H1 (cell line): ENCODE measurements at regions not wholly inside any gene's neighbourhood (a gene's known extent, or its start where the extent isn't known, plus 50 kb on each side); places are given as distances from the start of the nearest gene placed in this dataset.

ENCODE experiments used
- CTCF ChIA-PET: fragments of 300-600 bp; sonication (Branson Sonifier 250); formaldehyde crosslinking; loops from one replicate; lab custom pipeline; 2021; ENCODE audit not compliant: partially characterized antibody; lab: Charles Lee
- POLR2A ChIA-PET: fragments of 300-600 bp; sonication (Branson Sonifier 250); formaldehyde crosslinking; loops from one replicate; lab custom pipeline; 2021; ENCODE audit warnings: inconsistent platforms; ENCODE audit not compliant: partially characterized antibody; lab: Charles Lee
- DNase-seq, 2 experiments: peaks; one replicate each; pipeline versions ENCODE4 v3.0.0 to v3.0.0-alpha.2; 2010 to 2022; ENCODE audit warnings: low spot score in 2 of 2, low read depth in 1 of 2, mixed read lengths in 1 of 2
- FAIRE-seq: peaks from 2 replicates; lab custom pipeline; 2011; peaks lifted over from hg19 to GRCh38; lab: Jason Lieb, UNC
- H2AFZ ChIP-seq: 2 replicates; pipeline ENCODE4 v1.8.1; 2012; ENCODE audit warnings: low read length, inconsistent platforms
- H2AK5ac ChIP-seq: 2 replicates; pipeline ENCODE4 v1.6.1; 2013; ENCODE audit warnings: low read depth, low read length
- H2BK120ac ChIP-seq: replicated peaks from 2 replicates; pipeline ENCODE3; 2013; ENCODE audit warnings: low read depth, low read length, inconsistent platforms
- H2BK12ac ChIP-seq: 2 replicates; pipeline ENCODE4 v1.6.1; 2013; ENCODE audit warnings: low read depth, low read length
- H2BK15ac ChIP-seq: 2 replicates; pipeline ENCODE4 v1.6.1; 2013; ENCODE audit warnings: low read length
- H2BK20ac ChIP-seq: 2 replicates; pipeline ENCODE4 v1.6.1; 2013; ENCODE audit warnings: low read length
- H2BK5ac ChIP-seq: 2 replicates; pipeline ENCODE4 v1.6.1; 2013; ENCODE audit warnings: low read depth, low read length
- H3K14ac ChIP-seq: 2 replicates; pipeline ENCODE4 v1.6.1; 2013; ENCODE audit warnings: inconsistent platforms; ENCODE audit not compliant: insufficient read length
- H3K18ac ChIP-seq: 2 replicates; pipeline ENCODE4 v1.6.1; 2013; ENCODE audit warnings: low read length; ENCODE audit errors: extremely low read depth
- H3K23ac ChIP-seq: 2 replicates; pipeline ENCODE4 v1.6.1; 2013; ENCODE audit warnings: inconsistent platforms; ENCODE audit not compliant: insufficient read length
- H3K23me2 ChIP-seq: 2 replicates; pipeline ENCODE4 v1.6.1; 2013; ENCODE audit warnings: low read depth, low read length
- H3K27ac ChIP-seq: 2 replicates; pipeline ENCODE4 v1.6.1; 2011; ENCODE audit warnings: low read depth, low read length, inconsistent platforms
- H3K27me3 ChIP-seq, 4 experiments: replicated peaks in 1 of 4; 1 replicate in 1 of 4; 2 replicates in 3 of 4; pipeline versions ENCODE4 v1.6.1 to v1.8.1; 2011 to 2013; ENCODE audit warnings: low read length in 3 of 4, mild to moderate bottlenecking in 3 of 4, inconsistent platforms in 2 of 4, mixed read lengths in 2 of 4, moderate library complexity in 1 of 4; ENCODE audit not compliant: control insufficient read depth in 3 of 4, insufficient read depth in 3 of 4; ENCODE audit errors: extremely low read depth in 1 of 4
- H3K36me3 ChIP-seq, 4 experiments: 2 replicates each; pipeline versions ENCODE4 v1.6.1 to v1.8.1; 2011 to 2013; ENCODE audit warnings: mild to moderate bottlenecking in 4 of 4, low read length in 3 of 4, moderate library complexity in 2 of 4, control low read depth in 1 of 4, inconsistent platforms in 1 of 4; ENCODE audit not compliant: insufficient read depth in 4 of 4, control insufficient read depth in 2 of 4
- H3K4ac ChIP-seq: replicated peaks from 2 replicates; pipeline ENCODE3; 2013; ENCODE audit warnings: low read length, low read depth, mixed read lengths, inconsistent platforms; ENCODE audit not compliant: insufficient read length
- H3K4me1 ChIP-seq, 4 experiments: replicated peaks in 1 of 4; 1 replicate in 1 of 4; 2 replicates in 3 of 4; pipeline versions ENCODE4 v1.6.1 to v1.8.1; 2011 to 2013; ENCODE audit warnings: low read length in 3 of 4, inconsistent platforms in 2 of 4, mixed read lengths in 1 of 4; ENCODE audit not compliant: insufficient read depth in 4 of 4, control insufficient read depth in 3 of 4
- H3K4me2 ChIP-seq, 2 experiments: 2 replicates each; pipeline versions ENCODE4 v1.6.1 to v1.8.1; 2011 to 2013; ENCODE audit warnings: low read depth in 2 of 2, low read length in 2 of 2, control low read depth in 1 of 2, inconsistent platforms in 1 of 2, mild to moderate bottlenecking in 1 of 2; ENCODE audit not compliant: insufficient read depth in 1 of 2
- H3K4me3 ChIP-seq, 4 experiments: fragments of 200-600, 300-600 bp in 1 of 4; sonication (generic), shearing (Covaris generic), sonication (Bioruptor Twin) in 1 of 4; 2 replicates each; pipeline versions ENCODE4 v1.5.1 to v1.8.1; 2011 to 2016; ENCODE audit warnings: low read length in 4 of 4, low read depth in 3 of 4, control low read depth in 2 of 4, inconsistent platforms in 2 of 4, mild to moderate bottlenecking in 2 of 4, mixed read lengths in 1 of 4, moderate library complexity in 1 of 4; ENCODE audit not compliant: insufficient read depth in 2 of 4; ENCODE audit errors: extremely low read depth in 1 of 4
- H3K56ac ChIP-seq: replicated peaks from 2 replicates; pipeline ENCODE3; 2013; ENCODE audit warnings: low read depth, mild to moderate bottlenecking, mixed read lengths, low read length, inconsistent platforms; ENCODE audit not compliant: insufficient read length
- H3K79me1 ChIP-seq: 2 replicates; pipeline ENCODE4 v1.6.1; 2013; ENCODE audit warnings: low read depth, low read length, control low read depth
- H3K79me2 ChIP-seq, 2 experiments: 2 replicates each; pipeline versions ENCODE4 v1.6.1 to v1.8.1; 2012 to 2013; ENCODE audit warnings: low read length in 2 of 2, mild to moderate bottlenecking in 2 of 2, inconsistent platforms in 1 of 2; ENCODE audit not compliant: insufficient read depth in 2 of 2, control insufficient read depth in 1 of 2
- H3K9ac ChIP-seq, 4 experiments: replicated peaks in 1 of 4; 1 replicate in 1 of 4; 2 replicates in 3 of 4; pipeline versions ENCODE4 v1.6.1 to v1.8.1; 2011 to 2013; ENCODE audit warnings: low read depth in 3 of 4, low read length in 3 of 4, control low read depth in 2 of 4, mild to moderate bottlenecking in 2 of 4, moderate library complexity in 2 of 4, inconsistent platforms in 1 of 4; ENCODE audit errors: extremely low read depth in 1 of 4
- H3K9me3 ChIP-seq, 2 experiments: 2 replicates each; pipeline versions ENCODE4 v1.6.1 to v1.8.1; 2012 to 2013; ENCODE audit warnings: mild to moderate bottlenecking in 2 of 2, moderate library complexity in 2 of 2, control low read depth in 1 of 2, inconsistent platforms in 1 of 2, low read depth in 1 of 2, low read length in 1 of 2, mixed read lengths in 1 of 2; ENCODE audit not compliant: insufficient read depth in 2 of 2
- H4K20me1 ChIP-seq, 2 experiments: replicated peaks in 1 of 2; 2 replicates each; pipeline versions ENCODE3 to v1.8.1; 2011 to 2013; ENCODE audit warnings: inconsistent platforms in 2 of 2, low read length in 2 of 2, mild to moderate bottlenecking in 1 of 2; ENCODE audit not compliant: insufficient read depth in 2 of 2, control insufficient read depth in 1 of 2
- H4K5ac ChIP-seq: 2 replicates; pipeline ENCODE4 v1.6.1; 2013; ENCODE audit warnings: low read length, low read depth, mixed read lengths, inconsistent platforms; ENCODE audit not compliant: insufficient read length
- H4K8ac ChIP-seq: 2 replicates; pipeline ENCODE4 v1.8.0; 2013; ENCODE audit warnings: mild to moderate bottlenecking, moderate library complexity, low read length, inconsistent platforms; ENCODE audit not compliant: insufficient read depth; ENCODE audit errors: extremely low read depth
- H4K91ac ChIP-seq: replicated peaks from 2 replicates; pipeline ENCODE3; 2013; ENCODE audit warnings: low read length, mixed read lengths, inconsistent platforms; ENCODE audit not compliant: insufficient read length
- ASH2L ChIP-seq: fragments of 200-600, 300-600 bp; sonication (generic); IDR thresholded peaks from one replicate; pipeline ENCODE4 v1.7.1; 2017; ENCODE audit warnings: low read length
- BRCA1 ChIP-seq: IDR thresholded peaks from 2 replicates; pipeline ENCODE4 v1.6.1; 2012; ENCODE audit warnings: low read depth, low read length, improper control_type of control experiment
- JUND ChIP-seq: IDR thresholded peaks from 2 replicates; pipeline ENCODE4 v1.6.1; 2011; ENCODE audit warnings: mild to moderate bottlenecking, improper control_type of control experiment, low read length
- MAFK ChIP-seq: IDR thresholded peaks from 2 replicates; pipeline ENCODE4 v1.6.1; 2012; ENCODE audit warnings: low read depth, mild to moderate bottlenecking, improper control_type of control experiment, low read length
- POLR2AphosphoS5 ChIP-seq: IDR thresholded peaks from 2 replicates; pipeline ENCODE4 v1.6.1; 2011; ENCODE audit warnings: low read depth, low read length
- POU5F1 ChIP-seq: IDR thresholded peaks from 2 replicates; pipeline ENCODE4 v1.6.1; 2011; ENCODE audit warnings: low read depth, mild to moderate bottlenecking, low read length, moderate library complexity
- RFX5 ChIP-seq: IDR thresholded peaks from 2 replicates; pipeline ENCODE4 v1.6.1; 2011; ENCODE audit warnings: low read depth, low read length, improper control_type of control experiment, borderline replicate concordance
- SAP30 ChIP-seq: fragments of 300-600 bp; sonication (generic); IDR thresholded peaks from 2 replicates; pipeline ENCODE4 v1.7.1; 2012; ENCODE audit warnings: low read length, moderate library complexity, mild to moderate bottlenecking, inconsistent platforms; ENCODE audit not compliant: insufficient read depth, insufficient replicate concordance
- TEAD4 ChIP-seq: IDR thresholded peaks from 2 replicates; pipeline ENCODE4 v1.6.1; 2012; ENCODE audit warnings: low read depth, low read length, inconsistent platforms, mixed read lengths
- ZNF274 ChIP-seq: IDR thresholded peaks from 2 replicates; pipeline ENCODE4 v1.7.0; 2012; ENCODE audit warnings: low read length, borderline replicate concordance; ENCODE audit errors: extremely low read depth
- WGBS, 2 experiments: shearing (Covaris generic) in 1 of 2; methylation state at CpG; one replicate each; pipeline versions ENCODE4 v1.1.6 to v1.1.7; 2013 to 2015; ENCODE audit warnings: low lambda C conversion rate in 2 of 2, mixed read lengths in 2 of 2, inconsistent platforms in 1 of 2, low coverage in 1 of 2, missing lambda C conversion rate in 1 of 2; ENCODE audit not compliant: insufficient replicate concordance in 2 of 2, insufficient coverage in 1 of 2, insufficient read length in 1 of 2; ENCODE audit errors: extremely low coverage in 1 of 2, missing lambda C conversion rate in 1 of 2; 5-methylcytosine and 5-hydroxymethylcytosine counted together
- TF ChIP-seq, protein P1 (sequence below): IDR thresholded peaks from 2 replicates; pipeline ENCODE4 v1.6.1; 2011; ENCODE audit warnings: low read length, improper control_type of control experiment
- TF ChIP-seq, protein P2 (sequence below): IDR thresholded peaks from 2 replicates; pipeline ENCODE4 v1.6.1; 2011; ENCODE audit warnings: low read depth, mild to moderate bottlenecking, low read length; ENCODE audit not compliant: insufficient read depth

DNA sequence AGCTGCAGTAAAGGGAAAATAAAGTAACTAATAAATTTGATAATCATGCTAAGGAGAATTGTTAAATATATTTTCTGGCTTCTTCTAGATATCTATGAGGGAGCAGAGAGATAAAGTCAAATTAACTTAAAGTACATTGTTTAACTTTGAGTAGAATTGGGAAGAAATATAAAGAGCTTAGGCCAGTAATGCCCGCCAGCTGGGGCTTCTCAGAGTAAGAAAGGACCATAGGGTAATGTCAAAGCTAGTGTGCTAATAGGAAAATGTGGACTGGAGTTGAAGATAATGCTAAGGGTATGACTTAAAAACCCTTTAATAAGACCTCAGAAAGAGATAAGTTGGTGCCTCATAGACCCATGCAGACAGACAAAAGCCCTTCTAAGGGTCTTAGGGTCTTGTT, 411.6 kb upstream of the ANO3 start:
- no peak overlapping the region for H4K8ac ChIP-seq
- WGBS, 2 experiments = 100% methylated on average over 1 of the region's 1 CpG; no CpG with 5 or more reads in 1 of the 2 experiments
- no peak overlapping the region for H3K56ac ChIP-seq
- no peak overlapping the region for H2BK5ac ChIP-seq
- DNase-seq (no peak), FAIRE-seq (no peak)
- TF ChIP-seq POLR2AphosphoS5 (no peak), RFX5 (no peak), SAP30 (no peak), JUND (no peak), MAFK (no peak), BRCA1 (no peak), ZNF274 (no peak), POU5F1 (no peak), TEAD4 (no peak), ASH2L (no peak)
- TF ChIP-seq, protein P1, sequence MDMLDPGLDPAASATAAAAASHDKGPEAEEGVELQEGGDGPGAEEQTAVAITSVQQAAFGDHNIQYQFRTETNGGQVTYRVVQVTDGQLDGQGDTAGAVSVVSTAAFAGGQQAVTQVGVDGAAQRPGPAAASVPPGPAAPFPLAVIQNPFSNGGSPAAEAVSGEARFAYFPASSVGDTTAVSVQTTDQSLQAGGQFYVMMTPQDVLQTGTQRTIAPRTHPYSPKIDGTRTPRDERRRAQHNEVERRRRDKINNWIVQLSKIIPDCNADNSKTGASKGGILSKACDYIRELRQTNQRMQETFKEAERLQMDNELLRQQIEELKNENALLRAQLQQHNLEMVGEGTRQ = no peak
- TF ChIP-seq, protein P2, sequence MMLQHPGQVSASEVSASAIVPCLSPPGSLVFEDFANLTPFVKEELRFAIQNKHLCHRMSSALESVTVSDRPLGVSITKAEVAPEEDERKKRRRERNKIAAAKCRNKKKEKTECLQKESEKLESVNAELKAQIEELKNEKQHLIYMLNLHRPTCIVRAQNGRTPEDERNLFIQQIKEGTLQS = no peak
- no peak overlapping the region for H3K4me2 ChIP-seq
- H3K79me2 ChIP-seq = no peaks in the 10 kb centered on the region
- no peak overlapping the region for H3K4me3 ChIP-seq
- H3K9ac ChIP-seq = no peak overlapping the region
- no peaks in the 10 kb centered on the region for H4K20me1 ChIP-seq
- no peak overlapping the region for H2BK12ac ChIP-seq
- H3K4me1 ChIP-seq = no peaks in the 10 kb centered on the region
- no peak overlapping the region for H2BK20ac ChIP-seq
- CTCF ChIA-PET = no interaction called here
- no peak overlapping the region for H4K91ac ChIP-seq
- H3K36me3 ChIP-seq = no peaks in the 10 kb centered on the region
- H3K27ac ChIP-seq = no peak overlapping the region
- no peak overlapping the region for H3K14ac ChIP-seq
- H3K23ac ChIP-seq = no peak overlapping the region
- H4K5ac ChIP-seq = no peak overlapping the region
- H3K4ac ChIP-seq = no peak overlapping the region
- no peak overlapping the region for H3K18ac ChIP-seq
- H3K79me1 ChIP-seq = no peaks in the 10 kb centered on the region
- no peak overlapping the region for H2BK120ac ChIP-seq
- H3K9me3 ChIP-seq = peaks cover 4 to 8% of the 10 kb centered on the region in 2 experiments; a peak in 1 of 4 replicates
- no peaks in the 10 kb centered on the region for H3K23me2 ChIP-seq
- H2AFZ ChIP-seq = no peak overlapping the region
- H2BK15ac ChIP-seq = no peak overlapping the region
- POLR2A ChIA-PET = no interaction called here
- no peaks in the 10 kb centered on the region for H3K27me3 ChIP-seq
- H2AK5ac ChIP-seq = no peak overlapping the region
